SK-N-SH treated with all-trans-retinoic acid at 6 μM for 48 hours (cell line): ENCODE measurements at regions not wholly inside any gene's neighbourhood (a gene's known extent, or its start where the extent isn't known, plus 50 kb on each side); places are given as distances from the start of the nearest gene placed in this dataset.

Source experiments
- ATAC-seq: fragments of 200-7000 bp; cut with Tn5 transposase; 3 replicates; pipeline ENCODE4 v1.9.1; 2020; ENCODE audit warnings: mild to moderate bottlenecking, moderate library complexity
- ARNTL ChIP-seq: fragments of 450-650 bp; formaldehyde crosslinking; IDR thresholded peaks from 2 replicates; pipeline ENCODE4 v1.5.0; 2020; ENCODE audit warnings: low read depth, mild to moderate bottlenecking, moderate library complexity, borderline replicate concordance
- BACH2 ChIP-seq: fragments of 250-450 bp; sonication (Bioruptor Pico); IDR thresholded peaks from 2 replicates; pipeline ENCODE4 v1.9.0; 2021; ENCODE audit warnings: mild to moderate bottlenecking, borderline replicate concordance
- CREB5 ChIP-seq: fragments of 250-450 bp; sonication (Bioruptor Pico); IDR thresholded peaks from 2 replicates; pipeline ENCODE4 v1.5.1; 2020; ENCODE audit warnings: low read depth, mild to moderate bottlenecking, moderate library complexity
- CSDC2 ChIP-seq: fragments of 250-450 bp; sonication (Bioruptor Pico); IDR thresholded peaks from 2 replicates; pipeline ENCODE4 v1.5.0; 2020; ENCODE audit warnings: mild to moderate bottlenecking, moderate library complexity
- CSRNP3 ChIP-seq: fragments of 250-450 bp; sonication (Bioruptor Pico); IDR thresholded peaks from 2 replicates; pipeline ENCODE4 v1.5.1; 2021; ENCODE audit warnings: mild to moderate bottlenecking, moderate library complexity
- ESRRG ChIP-seq: fragments of 250-450 bp; sonication (Bioruptor Pico); IDR thresholded peaks from 2 replicates; pipeline ENCODE4 v1.6.1; 2021; ENCODE audit warnings: mild to moderate bottlenecking
- ISL1 ChIP-seq: fragments of 250-450 bp; sonication (Bioruptor Pico); IDR thresholded peaks from 2 replicates; pipeline ENCODE4 v2.1.2; 2022; ENCODE audit warnings: mild to moderate bottlenecking, moderate library complexity
- OSR1 ChIP-seq: fragments of 250-450 bp; sonication (Bioruptor Pico); IDR thresholded peaks from 2 replicates; pipeline ENCODE4 v1.8.0; 2022; ENCODE audit warnings: moderate library complexity, mild to moderate bottlenecking, inconsistent platforms
- PATZ1 ChIP-seq: fragments of 250-450 bp; sonication (Bioruptor Pico); IDR thresholded peaks from 2 replicates; pipeline ENCODE4 v1.8.0; 2020; ENCODE audit warnings: mild to moderate bottlenecking, moderate library complexity, borderline replicate concordance
- POU6F1 ChIP-seq: fragments of 250-450 bp; sonication (Bioruptor Pico); IDR thresholded peaks from 2 replicates; pipeline ENCODE4 v1.8.0; 2021; ENCODE audit warnings: low read depth, mild to moderate bottlenecking, moderate library complexity, borderline replicate concordance
- RARB ChIP-seq: fragments of 250-450 bp; sonication (Bioruptor Pico); IDR thresholded peaks from 2 replicates; pipeline ENCODE4 v1.8.0; 2021; ENCODE audit warnings: mild to moderate bottlenecking, moderate library complexity
- SNAI2 ChIP-seq: fragments of 250-450 bp; sonication (Bioruptor Pico); IDR thresholded peaks from 2 replicates; pipeline ENCODE4 v1.5.0; 2020; ENCODE audit warnings: mild to moderate bottlenecking, moderate library complexity
- TCF4 ChIP-seq: fragments of 250-450 bp; sonication (Bioruptor Pico); IDR thresholded peaks from 2 replicates; pipeline ENCODE4 v1.8.0; 2021; ENCODE audit warnings: mild to moderate bottlenecking, moderate library complexity, borderline replicate concordance
- TOX ChIP-seq: fragments of 250-450 bp; sonication (Bioruptor Pico); IDR thresholded peaks from 2 replicates; pipeline ENCODE4 v1.8.0; 2021; ENCODE audit warnings: mild to moderate bottlenecking, moderate library complexity, borderline replicate concordance
- TSHZ2 ChIP-seq: fragments of 250-450 bp; sonication (Bioruptor Pico); IDR thresholded peaks from 2 replicates; pipeline ENCODE4 v1.5.0; 2020; ENCODE audit warnings: mild to moderate bottlenecking, moderate library complexity
- ZC3H10 ChIP-seq: fragments of 250-450 bp; sonication (Bioruptor Pico); IDR thresholded peaks from 2 replicates; pipeline ENCODE4 v1.5.1; 2021; ENCODE audit warnings: mild to moderate bottlenecking, moderate library complexity
- ZFP3 ChIP-seq: fragments of 250-450 bp; sonication (Bioruptor Pico); IDR thresholded peaks from 2 replicates; pipeline ENCODE4 v1.5.0; 2020; ENCODE audit warnings: mild to moderate bottlenecking, moderate library complexity
- ZNF565 ChIP-seq: fragments of 450-650 bp; formaldehyde crosslinking; conservative IDR thresholded peaks from 2 replicates; pipeline ENCODE4 v1.5.0; 2020; ENCODE audit warnings: low read depth, mild to moderate bottlenecking, moderate library complexity
- ZNF70 ChIP-seq: fragments of 450-650 bp; formaldehyde crosslinking; IDR thresholded peaks from 2 replicates; pipeline ENCODE4 v1.5.0; 2020; ENCODE audit warnings: mild to moderate bottlenecking, moderate library complexity
- ZNF8 ChIP-seq: fragments of 450-650 bp; formaldehyde crosslinking; IDR thresholded peaks from 2 replicates; pipeline ENCODE4 v1.5.0; 2020; ENCODE audit warnings: mild to moderate bottlenecking, moderate library complexity

- TF ChIP-seq ZNF565 (CRISPR knock-in tag) (no peak), TSHZ2 (CRISPR knock-in tag) (no peak), ISL1 (CRISPR knock-in tag) (no peak), ZNF70 (CRISPR knock-in tag) (no peak), ESRRG (CRISPR knock-in tag) (no peak), TOX (no peak), TCF4 (CRISPR knock-in tag) (no peak), ARNTL (no peak), ZC3H10 (CRISPR knock-in tag) (no peak), CSRNP3 (no peak), OSR1 (no peak), ZNF8 (CRISPR knock-in tag) (no peak), CSDC2 (no peak), POU6F1 (CRISPR knock-in tag) (no peak)
- ATAC-seq = no peak
These were observed 236.3 kb downstream of the MEX3B start for GRCh38 chr15:81809543-81809942.

GRCh38 chr15:81807806-81808205 lies 238.0 kb downstream of the MEX3B start:
- ATAC-seq = no peak
- TF ChIP-seq ZNF8 (CRISPR knock-in tag) (no peak), ZFP3 (CRISPR knock-in tag) (no peak), RARB (CRISPR knock-in tag) (no peak), CREB5 (CRISPR knock-in tag) (no peak), CSDC2 (no peak), PATZ1 (CRISPR knock-in tag) (no peak), ZC3H10 (CRISPR knock-in tag) (no peak), CSRNP3 (no peak), ISL1 (CRISPR knock-in tag) (no peak), BACH2 (CRISPR knock-in tag) (no peak), TSHZ2 (CRISPR knock-in tag) (no peak), ARNTL (no peak), ZNF565 (CRISPR knock-in tag) (no peak), SNAI2 (CRISPR knock-in tag) (no peak)
- TF ChIP-seq, all 23 proteins: peak for 0
